Muscle layer of colon (tissue), 2 donors: ENCODE measurements at regions not wholly inside any gene's neighbourhood (a gene's known extent, or its start where the extent isn't known, plus 50 kb on each side); places are given as distances from the start of the nearest gene placed in this dataset.

Experiments used
- H3K27ac ChIP-seq: one replicate; pipeline ENCODE4 v1.7.0; 2013; ENCODE audit warnings: low read depth, mild to moderate bottlenecking, low read length, moderate library complexity
- H3K27me3 ChIP-seq, 2 donors: one replicate each; pipeline ENCODE4 v1.7.0; 2013; ENCODE audit warnings: low read length in 2 of 2, mild to moderate bottlenecking in 2 of 2; ENCODE audit not compliant: insufficient read depth in 2 of 2, control insufficient read depth in 1 of 2
- H3K36me3 ChIP-seq: one replicate; pipeline ENCODE4 v1.7.0; 2013; ENCODE audit warnings: mild to moderate bottlenecking, low read length; ENCODE audit not compliant: insufficient read depth
- H3K4me1 ChIP-seq: one replicate; pipeline ENCODE4 v1.7.0; 2013; ENCODE audit warnings: mild to moderate bottlenecking, low read length; ENCODE audit not compliant: insufficient read depth
- H3K4me3 ChIP-seq, 2 donors: one replicate each; pipeline ENCODE4 v1.7.0; 2013; ENCODE audit warnings: low read length in 2 of 2, low read depth in 1 of 2, mild to moderate bottlenecking in 1 of 2, moderate library complexity in 1 of 2
- H3K9ac ChIP-seq: one replicate; pipeline ENCODE4 v1.7.0; 2013; ENCODE audit warnings: low read length
- H3K9me3 ChIP-seq: one replicate; pipeline ENCODE4 v1.7.0; 2013; ENCODE audit warnings: mild to moderate bottlenecking, low read length
- donor health status: abdominal sarcoma.
- donor health status: Adenocarcinoma of cecum.

- Histone ChIP-seq H3K4me3 (no peak overlapping the region), H3K27me3 (no peaks in the 10 kb centered on the region), H3K9ac (no peak overlapping the region), H3K27ac (no peak overlapping the region), H3K9me3 (no peaks in the 10 kb centered on the region), H3K36me3 (no peaks in the 10 kb centered on the region), H3K4me1 (no peaks in the 10 kb centered on the region)
These were observed 62.1 kb downstream of the CTAGE1 start for GRCh38 chr18:22355598-22355997.

GRCh38 chr18:22355069-22355468 is 62.6 kb downstream of the CTAGE1 start:
- no peaks in the 10 kb centered on the region for H3K27me3 ChIP-seq
- no peak overlapping the region for H3K9ac ChIP-seq
- H3K36me3 ChIP-seq = no peaks in the 10 kb centered on the region
- no peaks in the 10 kb centered on the region for H3K4me1 ChIP-seq
- no peak overlapping the region for H3K27ac ChIP-seq
- no peaks in the 10 kb centered on the region for H3K9me3 ChIP-seq
- H3K4me3 ChIP-seq = no peak overlapping the region

- Histone ChIP-seq H3K4me1 (peaks cover 12% of the 10 kb centered on the region), H3K9ac (no peak overlapping the region), H3K36me3 (no peaks in the 10 kb centered on the region), H3K27ac (no peak overlapping the region), H3K4me3 (no peak overlapping the region), H3K27me3 (peaks cover 0 to 13% of the 10 kb centered on the region in 2 donors), H3K9me3 (no peaks in the 10 kb centered on the region)
These were observed 67.7 kb downstream of the CTAGE1 start for GRCh38 chr18:22349966-22350365.

GRCh38 chr18:22349317-22349898 is 68.3 kb downstream of the CTAGE1 start:
- H3K27me3 ChIP-seq = peaks cover 0 to 13% of the 10 kb centered on the region in 2 donors
- peak overlapping the region; percentile 37 to 58 for H3K4me3 ChIP-seq
- H3K4me1 ChIP-seq = peaks cover 12% of the 10 kb centered on the region
- H3K27ac ChIP-seq = no peak overlapping the region
- no peak overlapping the region for H3K9ac ChIP-seq
- H3K9me3 ChIP-seq = no peaks in the 10 kb centered on the region
- no peaks in the 10 kb centered on the region for H3K36me3 ChIP-seq

- Histone ChIP-seq H3K4me3 (peak overlapping the region; percentile 37 to 58), H3K9me3 (no peaks in the 10 kb centered on the region), H3K27me3 (peaks cover 0 to 13% of the 10 kb centered on the region in 2 donors), H3K4me1 (peaks cover 12% of the 10 kb centered on the region), H3K27ac (no peak overlapping the region), H3K9ac (no peak overlapping the region), H3K36me3 (no peaks in the 10 kb centered on the region)
These were observed 69.0 kb downstream of the CTAGE1 start for GRCh38 chr18:22348521-22349316.

- Histone ChIP-seq H3K27ac (no peak overlapping the region), H3K9me3 (no peaks in the 10 kb centered on the region), H3K4me3 (no peak overlapping the region), H3K4me1 (peaks cover 12% of the 10 kb centered on the region), H3K9ac (no peak overlapping the region), H3K27me3 (peaks cover 0 to 13% of the 10 kb centered on the region in 2 donors), H3K36me3 (no peaks in the 10 kb centered on the region)
These were observed 69.9 kb downstream of the CTAGE1 start for GRCh38 chr18:22347606-22348511.

- no peaks in the 10 kb centered on the region for H3K9me3 ChIP-seq
- H3K36me3 ChIP-seq = no peaks in the 10 kb centered on the region
- H3K27ac ChIP-seq = no peak overlapping the region
- peaks cover 12% of the 10 kb centered on the region for H3K4me1 ChIP-seq
- no peak overlapping the region for H3K4me3 ChIP-seq
- H3K27me3 ChIP-seq = peaks cover 0 to 13% of the 10 kb centered on the region in 2 donors
- H3K9ac ChIP-seq = no peak overlapping the region
These were observed 70.6 kb downstream of the CTAGE1 start for GRCh38 chr18:22346953-22347605.

GRCh38 chr18:22346401-22346952 is 71.2 kb downstream of the CTAGE1 start:
- Histone ChIP-seq H3K4me3 (no peak overlapping the region), H3K27ac (no peak overlapping the region), H3K9ac (no peak overlapping the region), H3K27me3 (peaks cover 0 to 13% of the 10 kb centered on the region in 2 donors), H3K9me3 (no peaks in the 10 kb centered on the region), H3K4me1 (peaks cover 12% of the 10 kb centered on the region), H3K36me3 (no peaks in the 10 kb centered on the region)

GRCh38 chr18:22345718-22346117 is 72.0 kb downstream of the CTAGE1 start:
- Histone ChIP-seq H3K9ac (no peak overlapping the region), H3K9me3 (no peaks in the 10 kb centered on the region), H3K4me1 (peaks cover 12% of the 10 kb centered on the region), H3K27me3 (peaks cover 0 to 13% of the 10 kb centered on the region in 2 donors), H3K27ac (no peak overlapping the region), H3K36me3 (no peaks in the 10 kb centered on the region), H3K4me3 (no peak overlapping the region)

- no peaks in the 10 kb centered on the region for H3K36me3 ChIP-seq
- H3K27ac ChIP-seq = no peak overlapping the region
- no peak overlapping the region for H3K9ac ChIP-seq
- H3K9me3 ChIP-seq = no peaks in the 10 kb centered on the region
- peaks cover 0 to 13% of the 10 kb centered on the region in 2 donors for H3K27me3 ChIP-seq
- peaks cover 12% of the 10 kb centered on the region for H3K4me1 ChIP-seq
- H3K4me3 ChIP-seq = no peak overlapping the region
These were observed 72.6 kb downstream of the CTAGE1 start for GRCh38 chr18:22344908-22345670.
